CD4-positive, alpha-beta T cell treated with Interleukin-17A for 1 hour (primary cell): ENCODE measurements at regions not wholly inside any gene's neighbourhood (a gene's known extent, or its start where the extent isn't known, plus 50 kb on each side); places are given as distances from the start of the nearest gene placed in this dataset.

Experiments used
- DNase-seq: peaks from one replicate; pipeline ENCODE4 v3.0.0-alpha.2; 2020

GRCh38 chr10:63749915-63750314 lies 228.7 kb downstream of the REEP3 start:
- no peak for DNase-seq

DNA sequence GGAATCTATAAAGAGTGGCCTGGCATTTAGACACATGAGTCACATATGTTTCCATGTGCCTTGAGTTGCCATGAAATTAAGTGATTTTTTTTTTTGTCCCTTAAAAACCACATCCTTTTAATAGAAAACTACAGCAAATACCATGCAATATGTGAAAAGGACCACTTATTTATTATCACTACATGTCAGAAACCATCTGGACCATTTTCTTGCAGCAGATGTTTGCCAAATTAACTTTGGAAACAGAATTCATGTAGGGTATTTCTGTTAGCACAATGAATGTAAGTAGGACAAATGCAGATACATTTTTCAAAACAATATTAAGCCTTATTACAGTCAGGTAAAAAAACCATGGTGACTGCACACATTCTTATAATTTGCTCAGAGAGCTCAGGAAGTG lies 230.6 kb downstream of the REEP3 start:
- DNase-seq, result no peak

DNA sequence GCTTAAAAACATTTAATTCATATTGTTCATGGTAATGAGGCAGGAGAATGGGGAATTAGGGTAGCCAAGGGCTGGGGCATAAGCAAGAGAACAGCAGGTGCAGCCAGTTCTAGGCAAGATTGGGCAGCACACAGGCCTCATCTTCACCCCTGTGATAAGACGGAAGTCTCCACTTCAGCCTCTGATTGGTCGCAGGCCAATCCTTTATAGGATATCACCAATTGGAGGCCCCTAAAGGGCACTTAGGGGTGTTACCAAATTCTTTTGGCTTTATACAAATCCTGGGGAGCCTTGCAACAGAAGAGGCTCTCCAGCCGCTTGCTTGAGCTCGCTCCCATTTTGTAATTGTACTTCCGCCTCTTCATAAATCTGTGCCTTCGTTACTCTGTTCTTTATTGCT lies 231.1 kb downstream of the REEP3 start:
- DNase-seq, result no peak

DNA sequence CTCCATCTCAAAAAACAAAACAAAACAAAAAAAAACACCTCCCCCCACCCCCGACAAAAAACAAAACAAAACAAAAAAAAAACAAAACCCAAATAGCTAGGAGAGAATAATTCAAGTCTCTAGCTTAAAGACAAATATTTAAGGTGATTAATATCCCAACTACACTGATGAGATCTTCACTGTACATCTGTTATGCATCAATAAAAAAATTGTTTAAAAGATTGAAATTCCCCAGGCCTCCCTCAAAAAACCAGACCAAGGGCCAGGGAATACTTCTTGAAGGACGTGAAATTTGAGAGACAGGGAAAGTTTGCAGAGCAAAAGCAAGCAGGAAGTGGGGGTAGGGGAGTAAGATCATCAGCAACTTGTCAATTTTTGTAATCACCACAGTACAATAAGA lies 232.6 kb downstream of the REEP3 start:
- DNase-seq, result no peak

- no peak for DNase-seq
Observed at GRCh38 chr10:63755441-63755840, 234.2 kb downstream of the REEP3 start.

GRCh38 chr10:63757067-63757466 lies 235.9 kb downstream of the REEP3 start:
- DNase-seq, result no peak

DNA sequence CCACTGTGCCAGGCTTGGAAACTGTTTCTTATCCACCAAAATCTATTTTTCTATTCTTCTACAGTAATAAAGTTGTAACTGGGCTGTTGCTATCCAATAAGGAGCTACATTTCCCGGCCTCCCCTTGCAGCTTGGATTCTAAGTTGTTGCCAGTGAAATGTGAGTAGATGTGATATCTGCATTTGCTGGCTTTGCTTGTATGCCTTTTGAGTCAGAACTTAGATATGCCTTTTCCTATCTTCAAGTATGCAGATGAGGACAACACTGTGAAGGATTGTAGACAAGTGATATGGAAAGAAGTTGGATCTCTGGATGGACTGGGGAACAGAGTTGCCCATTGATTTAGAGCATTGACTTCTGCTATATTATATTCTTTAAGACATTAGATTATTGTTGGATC lies 236.9 kb downstream of the REEP3 start:
- no peak for DNase-seq

DNA sequence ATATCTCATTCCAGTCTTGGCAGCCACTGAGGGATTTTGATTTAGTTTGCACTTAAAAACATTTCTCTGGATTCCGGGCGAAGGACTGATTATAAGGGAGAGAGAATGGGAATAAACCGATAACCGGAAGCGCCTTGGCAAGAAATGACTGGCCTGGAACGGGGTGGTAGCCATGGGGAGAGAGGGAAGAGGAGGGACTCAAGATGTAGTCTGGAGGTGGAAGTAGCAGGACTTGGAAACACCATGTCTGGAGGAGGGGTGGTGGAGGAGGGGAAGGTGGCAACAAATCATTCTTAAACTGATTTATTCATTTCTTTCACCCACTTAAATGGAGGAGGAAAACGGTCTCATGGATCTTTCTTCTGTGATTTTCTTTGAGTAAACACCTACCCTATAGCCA lies 238.1 kb downstream of the REEP3 start:
- DNase-seq, result no peak

GRCh38 chr10:63760034-63760707 lies 239.0 kb downstream of the REEP3 start:
- DNase-seq, result no peak

GRCh38 chr10:63760708-63761047 lies 239.5 kb downstream of the REEP3 start:
- no peak for DNase-seq

DNA sequence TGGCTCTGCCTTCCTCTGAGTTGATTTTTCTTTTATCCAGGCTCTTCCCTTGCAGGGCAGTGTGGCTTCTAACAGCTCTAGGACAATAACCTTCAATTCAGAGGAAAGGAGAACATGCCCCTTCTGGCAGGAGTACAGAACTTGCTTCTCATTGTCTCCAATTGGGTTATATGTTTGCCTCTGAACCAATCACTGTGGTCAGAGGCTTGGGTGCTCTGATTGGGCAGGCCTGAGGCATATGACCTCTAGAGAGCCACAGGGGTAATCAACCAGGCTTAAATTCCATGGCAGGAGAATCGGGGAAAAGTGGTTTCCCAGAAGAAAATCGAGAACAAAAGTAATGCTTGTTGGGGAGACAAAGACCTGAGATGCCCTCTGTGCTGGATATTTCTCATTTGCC lies 240.0 kb downstream of the REEP3 start:
- DNase-seq, result no peak

DNA sequence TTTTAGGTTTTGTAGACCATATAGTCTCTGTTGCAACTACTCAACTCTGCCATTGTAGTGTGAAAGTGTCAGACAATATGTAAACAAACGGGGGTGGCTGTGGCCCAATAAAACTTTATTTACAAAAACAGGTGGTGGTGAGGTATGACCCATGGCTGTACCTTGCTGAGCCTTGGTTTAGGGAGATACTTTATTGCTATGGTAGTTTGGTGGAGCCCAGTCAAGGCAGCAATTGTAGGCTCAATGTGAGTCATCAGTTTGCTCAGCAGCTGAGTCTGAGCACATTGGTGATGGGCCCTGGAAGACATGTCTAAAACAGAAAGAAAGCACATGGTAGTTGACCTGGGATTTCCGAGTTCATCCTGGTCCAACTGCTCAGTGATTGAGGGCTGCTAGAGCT lies 242.5 kb downstream of the REEP3 start:
- no peak for DNase-seq

DNA sequence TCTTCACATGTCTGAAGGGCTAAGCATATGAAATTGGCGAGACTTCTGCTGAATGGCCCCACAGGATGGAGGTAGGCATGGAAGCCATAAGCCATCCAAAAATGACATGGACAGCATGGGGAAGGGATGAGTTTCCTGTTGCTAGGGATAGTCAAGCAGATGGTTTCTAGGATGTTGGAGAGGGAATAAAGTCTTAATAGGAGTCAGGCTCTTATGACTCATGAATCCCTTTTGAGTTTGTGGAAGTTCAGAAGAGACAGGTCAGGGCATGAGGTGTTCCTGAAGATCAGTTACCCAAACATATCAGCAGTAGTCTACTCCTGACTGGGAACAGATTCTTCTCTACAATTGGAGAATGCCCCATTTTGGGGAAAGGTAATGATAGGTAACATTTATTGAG lies 243.9 kb downstream of the REEP3 start:
- DNase-seq, result no peak

- DNase-seq, result no peak
Observed at GRCh38 chr10:63766745-63767137, 245.5 kb downstream of the REEP3 start.

DNA sequence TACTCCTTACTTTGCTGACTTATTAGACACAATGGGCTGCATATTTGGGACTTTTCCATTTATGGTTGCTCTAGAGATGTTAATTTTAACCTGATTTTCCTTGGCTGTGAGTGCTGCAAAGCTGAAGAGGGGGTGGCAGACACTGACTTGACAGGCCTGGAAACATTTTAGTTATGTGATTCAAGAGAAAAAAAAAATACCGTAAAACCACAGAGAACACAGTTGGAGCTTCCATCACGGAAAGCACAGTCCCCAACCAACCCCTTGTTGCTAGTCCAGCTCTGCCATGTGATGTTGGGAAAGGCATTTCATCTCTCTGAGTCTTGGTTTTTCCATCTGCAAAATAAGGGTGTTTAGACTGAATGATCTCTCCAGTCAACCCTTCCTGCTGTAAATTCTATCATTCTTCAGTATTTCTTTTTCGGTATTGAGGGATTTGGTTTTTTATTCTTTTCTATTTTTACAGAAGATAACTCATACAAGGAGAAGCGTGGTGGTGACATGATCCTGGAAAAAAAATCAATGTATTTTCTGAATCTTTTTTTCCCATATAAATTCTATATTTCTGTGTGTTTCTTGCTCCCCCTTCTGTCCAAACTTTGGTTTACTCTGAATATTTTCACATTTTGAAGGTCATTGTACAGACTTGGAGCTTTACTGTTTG lies 246.1 kb downstream of the REEP3 start:
- no peak for DNase-seq

DNA sequence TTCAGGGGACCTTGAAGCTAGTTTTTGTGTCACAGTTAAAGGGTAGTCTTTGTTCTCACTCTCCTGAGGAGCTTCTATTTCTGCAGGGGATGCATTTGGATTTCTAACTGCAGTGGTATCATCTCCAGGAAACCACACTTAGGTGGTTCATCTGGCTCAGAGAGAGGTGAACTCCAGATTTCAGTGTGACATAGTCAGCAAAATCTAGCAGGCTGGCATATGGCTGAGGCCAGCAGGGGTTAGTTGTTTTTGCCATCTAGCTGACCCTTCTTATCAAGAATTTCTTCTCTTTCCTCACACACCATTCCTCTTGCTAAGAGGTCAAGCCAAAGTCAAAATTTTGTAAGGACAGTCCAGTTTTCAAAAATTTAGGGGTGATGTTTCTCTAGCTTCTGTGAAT lies 248.2 kb downstream of the REEP3 start:
- no peak for DNase-seq

DNA sequence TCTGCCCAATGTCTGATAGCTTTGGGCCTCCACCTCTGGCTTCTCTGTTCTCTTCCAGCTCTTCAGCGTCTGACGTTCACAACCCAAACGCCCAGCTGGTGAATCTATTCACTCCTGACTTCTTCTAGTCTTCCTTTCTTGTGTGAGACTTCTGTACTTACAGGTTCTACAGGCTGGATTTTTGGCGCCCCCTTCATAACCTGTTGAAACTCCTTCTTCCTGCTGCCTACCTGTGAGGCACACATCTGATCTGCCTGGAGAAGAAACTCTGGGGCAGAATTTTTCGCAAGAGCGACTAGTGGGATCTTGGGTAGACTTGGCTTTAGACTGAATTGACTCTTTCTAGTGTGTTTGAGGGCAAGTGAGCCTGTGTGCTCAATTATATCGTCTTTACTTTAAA lies 249.3 kb downstream of the REEP3 start:
- no peak for DNase-seq

DNA sequence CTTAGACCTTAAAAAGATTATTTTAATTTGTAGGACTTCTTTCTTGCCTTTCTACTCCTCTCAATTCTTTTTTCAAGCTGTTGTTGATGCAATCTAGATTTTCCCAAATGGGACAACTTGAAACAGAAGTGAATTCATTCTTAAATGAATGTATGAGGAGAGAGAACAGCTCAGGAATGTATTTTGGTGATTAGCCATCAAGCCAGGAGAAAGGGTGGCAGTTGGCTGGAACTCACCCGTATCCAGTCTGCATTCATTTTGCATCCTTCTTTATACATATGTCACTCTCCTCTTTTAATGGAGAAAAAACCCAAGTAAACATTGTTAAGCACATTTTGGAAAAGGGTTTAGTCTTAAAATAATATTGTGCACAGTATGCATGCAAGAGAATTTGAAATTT lies 251.3 kb downstream of the REEP3 start:
- DNase-seq, result no peak

DNA sequence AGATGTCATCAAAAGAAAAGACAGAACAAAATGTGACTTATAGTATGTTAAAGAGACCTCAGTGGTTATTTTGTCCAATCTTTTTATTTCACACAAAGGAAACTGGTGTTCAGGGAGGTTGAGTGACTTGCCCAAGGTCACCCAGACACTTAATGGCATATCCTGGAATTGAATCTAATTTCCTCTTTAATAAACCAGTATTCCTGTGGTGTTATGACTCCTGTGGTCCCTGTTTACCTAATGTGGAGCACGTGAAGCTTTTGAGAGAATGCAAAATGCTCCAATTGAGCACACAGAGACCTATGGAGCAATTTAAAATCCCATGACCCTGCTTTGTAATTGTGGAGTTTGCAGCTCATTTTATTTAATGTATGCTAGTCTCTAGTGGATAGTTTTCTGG lies 251.9 kb downstream of the REEP3 start:
- DNase-seq, result no peak

GRCh38 chr10:63773962-63774361 lies 252.8 kb downstream of the REEP3 start:
- no peak for DNase-seq

- DNase-seq, result no peak
Observed at GRCh38 chr10:63780101-63780500, 258.9 kb downstream of the REEP3 start.

GRCh38 chr10:63781226-63781625 lies 260.0 kb downstream of the REEP3 start:
- DNase-seq, result no peak

GRCh38 chr10:63783882-63784281 lies 262.7 kb downstream of the REEP3 start:
- no peak for DNase-seq

DNA sequence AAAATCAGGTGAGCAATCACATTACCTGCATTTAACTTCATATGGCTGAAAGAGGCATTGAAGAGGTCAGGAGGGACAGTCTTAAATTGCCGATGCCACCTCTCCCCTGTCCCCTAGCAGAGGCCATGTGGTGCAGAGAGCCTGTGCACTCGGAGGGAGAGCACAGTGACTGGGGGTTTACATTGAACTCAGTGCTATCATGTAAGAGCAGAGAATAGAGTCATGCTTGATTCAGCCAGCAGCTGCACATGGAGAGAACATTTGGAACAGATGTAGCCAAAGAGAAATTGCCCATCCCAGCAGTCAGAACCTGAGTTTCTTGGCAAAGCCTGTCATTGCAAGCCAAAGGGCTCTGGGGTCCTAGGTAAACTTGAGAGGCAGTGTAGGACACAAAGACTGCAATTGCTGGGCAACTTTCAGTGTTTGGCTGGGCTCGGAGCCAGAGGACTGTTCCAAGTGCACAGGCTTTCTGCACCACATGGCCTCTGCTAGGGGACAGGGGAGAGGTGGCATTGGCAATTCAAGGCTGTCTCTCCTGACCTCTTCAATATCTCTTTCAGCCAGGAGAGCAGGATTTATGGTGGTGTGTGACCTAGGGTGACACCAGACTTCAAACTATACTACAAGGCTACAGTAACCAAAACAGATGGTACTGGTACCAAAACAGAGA lies 267.1 kb downstream of the REEP3 start:
- no peak for DNase-seq
